Epithelial cell of esophagus (primary cell): ENCODE measurements at regions not wholly inside any gene's neighbourhood (a gene's known extent, or its start where the extent isn't known, plus 50 kb on each side); places are given as distances from the start of the nearest gene placed in this dataset.

Experiments used
- DNase-seq: peaks from one replicate; pipeline ENCODE4 v3.0.0; 2010; ENCODE audit warnings: low read depth
- H3K4me3 ChIP-seq: 2 replicates; pipeline ENCODE4 v1.5.1; 2011; ENCODE audit warnings: mild to moderate bottlenecking, low read length, control low read depth
- TF ChIP-seq, protein P1 (sequence below): IDR thresholded peaks from 2 replicates; pipeline ENCODE4 v1.5.1; 2011; ENCODE audit warnings: low read depth, mild to moderate bottlenecking, low read length, control low read depth, inconsistent platforms; ENCODE audit not compliant: insufficient read depth; ENCODE audit errors: missing control alignments

DNA sequence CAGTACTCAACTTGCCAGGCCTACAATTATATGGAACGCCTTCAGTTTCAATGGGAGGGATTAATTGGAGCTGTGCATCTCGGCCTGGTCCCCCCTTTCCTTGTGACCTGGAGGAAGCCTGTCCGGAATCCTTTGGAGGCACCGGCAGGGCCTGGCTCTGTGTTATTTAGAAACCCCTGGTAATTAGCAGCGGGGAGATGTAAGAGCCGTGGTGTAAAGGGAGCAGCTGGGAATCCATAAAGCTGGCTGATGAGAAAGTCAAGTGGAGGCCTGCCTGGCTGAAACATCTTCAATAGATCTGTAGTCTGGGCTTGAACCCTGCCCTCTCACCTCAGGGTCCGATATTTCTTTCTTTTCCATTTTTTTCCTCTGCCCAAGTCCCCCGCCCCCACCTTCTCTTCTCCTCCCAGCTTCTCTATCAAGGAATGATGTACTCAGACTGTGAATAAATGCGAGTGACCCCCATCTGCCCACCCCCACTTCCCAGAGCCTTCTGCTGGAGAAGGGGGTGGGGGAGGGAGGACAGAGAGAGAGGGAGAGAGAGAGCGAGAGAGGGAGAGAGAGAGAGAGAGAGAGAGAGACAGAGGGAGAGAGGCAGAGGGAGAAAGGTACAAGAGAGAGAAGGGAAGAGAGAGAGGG, 495.5 kb upstream of the ZFHX3 start:
- H3K4me3 ChIP-seq, result no peak overlapping the region
- no peak for DNase-seq
- TF ChIP-seq, protein P1, sequence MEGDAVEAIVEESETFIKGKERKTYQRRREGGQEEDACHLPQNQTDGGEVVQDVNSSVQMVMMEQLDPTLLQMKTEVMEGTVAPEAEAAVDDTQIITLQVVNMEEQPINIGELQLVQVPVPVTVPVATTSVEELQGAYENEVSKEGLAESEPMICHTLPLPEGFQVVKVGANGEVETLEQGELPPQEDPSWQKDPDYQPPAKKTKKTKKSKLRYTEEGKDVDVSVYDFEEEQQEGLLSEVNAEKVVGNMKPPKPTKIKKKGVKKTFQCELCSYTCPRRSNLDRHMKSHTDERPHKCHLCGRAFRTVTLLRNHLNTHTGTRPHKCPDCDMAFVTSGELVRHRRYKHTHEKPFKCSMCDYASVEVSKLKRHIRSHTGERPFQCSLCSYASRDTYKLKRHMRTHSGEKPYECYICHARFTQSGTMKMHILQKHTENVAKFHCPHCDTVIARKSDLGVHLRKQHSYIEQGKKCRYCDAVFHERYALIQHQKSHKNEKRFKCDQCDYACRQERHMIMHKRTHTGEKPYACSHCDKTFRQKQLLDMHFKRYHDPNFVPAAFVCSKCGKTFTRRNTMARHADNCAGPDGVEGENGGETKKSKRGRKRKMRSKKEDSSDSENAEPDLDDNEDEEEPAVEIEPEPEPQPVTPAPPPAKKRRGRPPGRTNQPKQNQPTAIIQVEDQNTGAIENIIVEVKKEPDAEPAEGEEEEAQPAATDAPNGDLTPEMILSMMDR, result no peak

DNA sequence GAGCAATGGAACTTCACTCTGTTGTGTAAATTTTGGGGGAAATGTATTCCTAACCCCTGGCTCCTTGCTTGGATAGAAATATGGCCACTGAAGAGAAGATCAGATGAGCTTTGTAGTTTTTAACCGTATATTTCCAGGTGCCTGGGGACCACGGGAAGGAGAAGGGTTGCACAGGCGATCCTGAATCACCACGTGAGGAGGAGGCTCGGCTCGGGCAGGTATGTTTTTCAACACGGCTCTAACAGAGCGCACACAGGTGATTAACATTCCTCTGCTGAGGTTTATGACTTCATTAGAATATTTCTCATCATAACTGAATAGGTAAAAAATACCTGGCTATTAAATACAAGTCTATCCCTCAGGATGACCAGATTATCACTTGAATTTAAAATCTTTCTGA, 495.0 kb upstream of the ZFHX3 start:
- DNase-seq, result no peak
- TF ChIP-seq, protein P1, result no peak

DNA sequence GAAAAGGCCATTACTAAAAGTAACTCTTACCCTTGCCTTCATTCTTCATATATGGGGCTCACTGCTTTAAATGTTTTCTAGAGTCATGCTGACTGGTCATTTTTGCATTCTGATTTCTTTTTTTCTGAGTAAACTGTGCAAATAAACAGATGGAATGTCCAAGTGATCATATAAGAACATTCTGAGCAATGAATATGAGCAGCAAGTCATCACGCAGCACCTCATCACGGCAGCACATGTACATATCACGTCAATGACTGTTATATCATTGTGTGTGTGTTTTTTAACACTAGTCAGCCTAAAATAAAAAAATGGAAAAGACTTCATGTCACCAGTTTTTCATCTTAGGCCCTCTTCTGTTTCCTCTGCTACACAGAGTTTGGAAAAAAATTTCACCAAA, 490.0 kb upstream of the ZFHX3 start:
- H3K4me3 ChIP-seq, result no peak overlapping the region
- no peak for DNase-seq
- TF ChIP-seq, protein P1, result no peak

More for the DNA sequence above, 495.0 kb upstream of the ZFHX3 start:
- no peak overlapping the region for H3K4me3 ChIP-seq

DNA sequence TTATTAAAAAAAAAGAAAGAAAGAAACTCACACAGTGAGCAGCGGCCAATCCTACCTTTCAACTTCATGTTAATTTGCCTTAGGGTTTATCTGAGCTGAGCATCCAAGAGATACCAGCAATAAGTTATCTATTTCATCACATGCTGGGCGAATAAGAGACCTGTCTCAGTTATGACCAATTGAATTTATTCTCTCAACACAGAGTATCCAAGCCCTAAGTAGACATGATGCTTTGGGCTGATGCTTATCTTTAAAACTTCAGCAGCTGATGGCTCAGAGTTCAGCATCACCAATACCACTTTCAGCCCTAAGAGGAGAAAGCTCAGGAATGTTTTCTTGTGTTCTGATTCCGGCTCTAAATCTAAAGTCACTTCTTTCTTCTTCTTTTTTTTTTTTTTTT, 489.0 kb upstream of the ZFHX3 start:
- TF ChIP-seq, protein P1, result no peak
- no peak for DNase-seq
- no peak overlapping the region for H3K4me3 ChIP-seq

DNA sequence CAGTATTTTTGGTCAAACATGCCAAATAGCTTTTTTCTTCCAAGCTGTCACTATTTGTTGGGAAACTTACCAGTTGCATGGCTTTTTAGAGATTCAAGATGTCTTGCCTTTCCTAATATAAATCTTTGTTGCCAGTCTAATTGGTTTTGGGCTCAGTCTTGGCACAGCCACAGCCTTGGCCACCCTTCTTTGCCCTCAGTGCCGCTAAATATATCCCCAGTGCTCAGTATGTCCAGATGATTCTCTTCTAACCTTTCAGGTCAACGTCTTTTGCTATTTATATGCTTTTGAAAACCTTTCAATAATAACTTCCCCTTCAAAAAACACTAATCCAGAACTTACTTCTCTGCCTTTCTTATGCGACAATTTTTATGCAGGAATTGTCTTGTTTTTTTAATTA, 483.1 kb upstream of the ZFHX3 start:
- TF ChIP-seq, protein P1, result no peak
- no peak for DNase-seq
- no peak overlapping the region for H3K4me3 ChIP-seq

DNA sequence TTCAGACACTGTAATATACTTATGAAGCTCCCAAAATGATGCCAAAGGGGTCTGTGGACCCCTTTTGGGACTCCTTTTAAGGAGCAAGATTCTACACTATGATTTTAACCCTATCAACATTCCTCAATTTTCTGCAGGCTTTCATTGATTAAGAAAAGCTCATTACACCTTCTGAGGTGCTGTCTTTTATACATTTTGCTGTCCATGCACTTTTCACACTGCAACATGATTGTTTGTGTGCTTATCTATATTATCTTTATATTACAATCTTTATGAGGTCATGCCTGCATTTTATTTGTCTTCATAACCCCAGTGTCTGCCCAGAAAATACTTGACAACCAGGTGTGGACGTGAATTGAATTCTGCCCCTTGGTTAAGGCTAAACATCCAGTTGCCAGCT, 482.6 kb upstream of the ZFHX3 start:
- TF ChIP-seq, protein P1, result no peak
- no peak for DNase-seq

More for the DNA sequence above, 482.6 kb upstream of the ZFHX3 start:
- no peak overlapping the region for H3K4me3 ChIP-seq
